Mammary epithelial cell (primary cell): ENCODE measurements at regions not wholly inside any gene's neighbourhood (a gene's known extent, or its start where the extent isn't known, plus 50 kb on each side); places are given as distances from the start of the nearest gene placed in this dataset.

Source experiments
- CTCF ChIP-seq, 2 donors: IDR thresholded peaks in 1 of 2; conservative IDR thresholded peaks in 1 of 2; 2 replicates each; pipeline ENCODE4 v1.5.1; 2011 to 2012; ENCODE audit warnings: inconsistent platforms in 2 of 2, low read length in 2 of 2, mild to moderate bottlenecking in 2 of 2, control low read depth in 1 of 2, low read depth in 1 of 2; ENCODE audit not compliant: insufficient read depth in 1 of 2; ENCODE audit errors: extremely low read depth in 1 of 2
- EZH2 ChIP-seq: IDR thresholded peaks from 2 replicates; pipeline ENCODE4 v1.6.1; 2012; ENCODE audit warnings: low read length, inconsistent platforms, borderline replicate concordance

DNA sequence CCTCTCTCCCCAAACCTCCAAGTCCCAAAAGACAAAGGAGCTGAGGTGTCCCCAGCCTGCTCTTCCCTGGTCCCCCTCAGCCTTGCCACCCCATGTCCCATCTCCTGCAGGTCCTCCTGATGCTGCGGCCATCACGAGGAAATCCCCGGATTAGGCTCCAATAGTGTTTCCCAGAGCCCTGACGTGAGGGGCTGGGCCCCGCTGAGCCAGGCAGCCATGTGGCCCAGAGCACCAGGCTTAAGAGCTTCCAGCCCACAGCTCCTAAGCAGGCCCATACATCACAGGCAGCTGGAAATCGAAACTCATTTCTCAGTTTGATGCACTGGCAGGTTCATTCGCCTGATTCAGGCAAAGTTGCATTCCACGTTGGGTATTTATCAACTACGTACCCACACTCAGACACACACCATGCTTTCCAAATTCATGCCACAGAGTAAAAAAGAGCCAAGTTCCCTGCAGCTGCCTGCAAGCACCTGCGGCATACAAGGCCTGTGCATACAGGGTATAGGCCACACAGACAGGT lies 114.2 kb downstream of the CHST1 start:
- TF ChIP-seq CTCF (conservative IDR thresholded peaks at IDR 0.05 in 1 of 2, IDR thresholded peaks at IDR 0.05 in 1 of 2; ENCODE audit: extremely low read depth in 1 of 2, insufficient read depth in 1 of 2, low read depth in 1 of 2, low read length in 2 of 2) (no peak), EZH2 (no peak)
